GM13976 (cell line): ENCODE measurements at regions not wholly inside any gene's neighbourhood (a gene's known extent, or its start where the extent isn't known, plus 50 kb on each side); places are given as distances from the start of the nearest gene placed in this dataset.

ENCODE experiments used
- DNase-seq: peaks from one replicate; pipeline ENCODE4 v3.0.0; 2012; ENCODE audit warnings: low spot score
- in situ Hi-C: fragments of 300-500 bp; cut with MboI; formaldehyde crosslinking; loops from one replicate; pipeline ENCODE4 v1.12.0; 2022; ENCODE audit warnings: low sequenced_read_pairs, mixed read lengths, inconsistent platforms; ENCODE audit not compliant: unreplicated experiment
- TF ChIP-seq, protein P1 (sequence below): IDR thresholded peaks from 2 replicates; pipeline ENCODE4 v1.5.1; 2012; ENCODE audit warnings: borderline replicate concordance, mild to moderate bottlenecking; ENCODE audit not compliant: insufficient read depth; ENCODE audit errors: extremely low read depth, missing control alignments, control extremely low read depth

- in situ Hi-C loops: no loop called here
These were observed 126.2 kb upstream of the NR5A2 start for GRCh38 chr1:199901341-199901740.

DNA sequence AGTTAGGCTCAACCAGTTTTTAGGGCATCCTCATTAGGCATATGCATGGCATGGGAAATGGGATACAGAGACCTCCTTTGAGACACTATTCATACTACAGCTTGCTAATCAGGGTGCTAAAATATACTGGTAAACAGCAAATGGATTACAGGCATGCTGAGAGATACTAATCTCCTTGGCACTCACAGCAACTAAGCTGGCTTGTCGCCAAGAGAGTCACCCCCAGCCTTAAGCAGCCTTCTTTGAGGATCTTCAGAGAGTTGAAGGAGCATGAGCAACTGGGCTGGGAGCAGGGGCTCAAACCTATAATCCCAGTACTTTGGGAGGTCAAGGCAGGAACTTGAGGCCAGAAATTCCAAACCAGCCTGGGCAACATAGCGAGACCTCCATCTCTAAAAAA, 120.1 kb upstream of the NR5A2 start:
- TF ChIP-seq, protein P1, sequence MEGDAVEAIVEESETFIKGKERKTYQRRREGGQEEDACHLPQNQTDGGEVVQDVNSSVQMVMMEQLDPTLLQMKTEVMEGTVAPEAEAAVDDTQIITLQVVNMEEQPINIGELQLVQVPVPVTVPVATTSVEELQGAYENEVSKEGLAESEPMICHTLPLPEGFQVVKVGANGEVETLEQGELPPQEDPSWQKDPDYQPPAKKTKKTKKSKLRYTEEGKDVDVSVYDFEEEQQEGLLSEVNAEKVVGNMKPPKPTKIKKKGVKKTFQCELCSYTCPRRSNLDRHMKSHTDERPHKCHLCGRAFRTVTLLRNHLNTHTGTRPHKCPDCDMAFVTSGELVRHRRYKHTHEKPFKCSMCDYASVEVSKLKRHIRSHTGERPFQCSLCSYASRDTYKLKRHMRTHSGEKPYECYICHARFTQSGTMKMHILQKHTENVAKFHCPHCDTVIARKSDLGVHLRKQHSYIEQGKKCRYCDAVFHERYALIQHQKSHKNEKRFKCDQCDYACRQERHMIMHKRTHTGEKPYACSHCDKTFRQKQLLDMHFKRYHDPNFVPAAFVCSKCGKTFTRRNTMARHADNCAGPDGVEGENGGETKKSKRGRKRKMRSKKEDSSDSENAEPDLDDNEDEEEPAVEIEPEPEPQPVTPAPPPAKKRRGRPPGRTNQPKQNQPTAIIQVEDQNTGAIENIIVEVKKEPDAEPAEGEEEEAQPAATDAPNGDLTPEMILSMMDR: no peak
- in situ Hi-C loops: no loop called here
- no peak for DNase-seq

More at GRCh38 chr1:199901341-199901740, 126.2 kb upstream of the NR5A2 start:
- DNase-seq: no peak
- TF ChIP-seq, protein P1: no peak

DNA sequence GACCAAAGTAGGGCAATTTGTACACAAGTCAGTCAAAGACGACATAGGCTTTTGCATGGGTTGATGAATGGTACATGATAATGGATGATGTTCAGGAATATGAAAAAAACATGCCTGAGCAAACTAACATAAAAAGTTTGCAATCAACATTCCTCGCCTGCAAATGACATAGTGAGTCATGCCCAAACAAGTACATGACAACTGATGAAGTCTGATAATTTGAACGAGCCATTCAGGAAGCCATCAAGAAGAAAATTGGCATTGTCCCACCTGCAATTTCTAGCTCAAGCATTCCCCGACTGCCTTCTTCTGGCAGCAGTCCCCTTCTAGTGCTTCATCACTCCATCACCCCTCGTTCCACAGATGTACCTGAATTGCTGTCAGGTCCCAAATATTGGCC, 118.4 kb upstream of the NR5A2 start:
- in situ Hi-C loops: no loop called here
- TF ChIP-seq, protein P1: no peak
- DNase-seq: no peak

DNA sequence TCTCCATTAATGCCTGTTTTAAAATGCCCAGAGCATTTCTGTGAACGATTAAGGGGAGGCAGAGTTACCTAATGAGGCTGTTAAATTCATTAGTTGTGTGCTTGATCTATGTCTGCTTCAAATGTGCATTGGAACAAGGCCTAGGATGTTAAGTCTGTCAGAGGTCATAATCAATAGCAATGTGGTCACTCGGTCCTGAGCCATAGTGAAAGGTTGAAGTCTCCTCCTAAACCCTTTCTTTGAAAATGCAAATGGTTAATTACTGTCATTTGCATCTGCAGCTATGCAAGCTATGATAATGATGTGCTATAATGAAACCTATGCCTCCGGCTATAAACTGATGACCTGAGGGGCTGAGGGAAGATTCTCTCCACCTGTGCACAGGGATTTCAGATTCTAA, 114.2 kb upstream of the NR5A2 start:
- TF ChIP-seq, protein P1: no peak
- no peak for DNase-seq
- in situ Hi-C loops: no loop called here

- TF ChIP-seq, protein P1: no peak
- DNase-seq: no peak
- in situ Hi-C loops: no loop called here
These were observed 113.0 kb upstream of the NR5A2 start for GRCh38 chr1:199914546-199914945.

- TF ChIP-seq, protein P1: no peak
- in situ Hi-C loops: no loop called here
- no peak for DNase-seq
These were observed 109.2 kb upstream of the NR5A2 start for GRCh38 chr1:199918196-199918769.
